Astrocyte (in vitro differentiated cells and primary cell): ENCODE measurements at regions not wholly inside any gene's neighbourhood (a gene's known extent, or its start where the extent isn't known, plus 50 kb on each side); places are given as distances from the start of the nearest gene placed in this dataset.

ENCODE experiments used
- DNase-seq: peaks from one replicate; pipeline ENCODE4 v3.0.0-alpha.2; 2010; ENCODE audit warnings: low read depth
- FAIRE-seq: peaks from 2 replicates; lab custom pipeline; 2011; peaks lifted over from hg19 to GRCh38; lab: Jason Lieb, UNC
- H2AFZ ChIP-seq: 2 replicates; pipeline ENCODE4 v1.6.0; 2012; ENCODE audit warnings: low read depth, low read length, inconsistent platforms
- H3K27ac ChIP-seq: 2 replicates; pipeline ENCODE4 v1.5.1; 2011; ENCODE audit warnings: low read depth, low read length, inconsistent platforms
- H3K27me3 ChIP-seq: 2 replicates; pipeline ENCODE4 v1.6.0; 2011; ENCODE audit warnings: low read length, inconsistent platforms; ENCODE audit not compliant: insufficient read depth
- H3K36me3 ChIP-seq: 2 replicates; pipeline ENCODE4 v1.5.1; 2011; ENCODE audit warnings: low read length, inconsistent platforms; ENCODE audit not compliant: insufficient read depth
- H3K4me1 ChIP-seq: 2 replicates; pipeline ENCODE4 v1.5.1; 2011; ENCODE audit warnings: low read length, inconsistent platforms; ENCODE audit not compliant: insufficient read depth
- H3K4me2 ChIP-seq: 2 replicates; pipeline ENCODE4 v1.6.0; 2012; ENCODE audit warnings: low read length, inconsistent platforms
- H3K4me3 ChIP-seq: 2 replicates; pipeline ENCODE4 v1.5.1; 2011; ENCODE audit warnings: low read depth, mild to moderate bottlenecking, low read length, inconsistent platforms; ENCODE audit not compliant: insufficient read depth
- H3K79me2 ChIP-seq: 2 replicates; pipeline ENCODE4 v1.6.0; 2012; ENCODE audit warnings: mild to moderate bottlenecking, low read length, inconsistent platforms; ENCODE audit not compliant: insufficient read depth
- H3K9ac ChIP-seq: 2 replicates; pipeline ENCODE4 v1.6.0; 2012; ENCODE audit warnings: mild to moderate bottlenecking, low read length, inconsistent platforms
- H3K9me3 ChIP-seq: 2 replicates; pipeline ENCODE4 v1.5.1; 2012; ENCODE audit warnings: low read depth, mild to moderate bottlenecking, low read length, inconsistent platforms; ENCODE audit not compliant: insufficient read depth
- H4K20me1 ChIP-seq: 2 replicates; pipeline ENCODE4 v1.6.0; 2012; ENCODE audit warnings: low read length, inconsistent platforms; ENCODE audit not compliant: insufficient read depth
- H3K27ac Mint-ChIP-seq: one replicate; pipeline ENCODE4 v1.8.0; 2021; ENCODE audit warnings: mild to moderate bottlenecking, mixed read lengths; ENCODE audit not compliant: unreplicated experiment
- H3K27me3 Mint-ChIP-seq: one replicate; pipeline ENCODE4 v1.8.0; 2021; ENCODE audit warnings: low read depth, mixed read lengths; ENCODE audit not compliant: unreplicated experiment
- H3K36me3 Mint-ChIP-seq: one replicate; pipeline ENCODE4 v1.8.0; 2021; ENCODE audit warnings: low read depth, mixed read lengths; ENCODE audit not compliant: unreplicated experiment
- H3K4me1 Mint-ChIP-seq: one replicate; pipeline ENCODE4 v1.8.0; 2021; ENCODE audit warnings: low read depth, mixed read lengths; ENCODE audit not compliant: unreplicated experiment
- H3K4me3 Mint-ChIP-seq: one replicate; pipeline ENCODE4 v1.8.0; 2021; ENCODE audit warnings: mild to moderate bottlenecking, moderate library complexity, mixed read lengths; ENCODE audit not compliant: unreplicated experiment
- H3K9me3 Mint-ChIP-seq: one replicate; pipeline ENCODE4 v1.8.0; 2021; ENCODE audit warnings: mild to moderate bottlenecking, mixed read lengths; ENCODE audit not compliant: unreplicated experiment
- CTCF ChIP-seq: IDR thresholded peaks from 2 replicates; pipeline ENCODE4 v1.5.1; 2011; ENCODE audit warnings: low read depth, mild to moderate bottlenecking, inconsistent platforms, low read length, moderate library complexity; ENCODE audit not compliant: insufficient read depth
- EZH2 ChIP-seq: IDR thresholded peaks from 2 replicates; pipeline ENCODE4 v1.6.1; 2012; ENCODE audit warnings: mild to moderate bottlenecking, low read length, inconsistent platforms; ENCODE audit not compliant: insufficient read depth

- H3K4me1 Mint-ChIP-seq = no peaks in the 10 kb centered on the region
These were observed 634.3 kb downstream of the BRD1 start for GRCh38 chr22:49193348-49193747.

GRCh38 chr22:49192857-49193250, 634.8 kb downstream of the BRD1 start:
- H3K27me3 ChIP-seq = no peaks in the 10 kb centered on the region
- DNase-seq (no peak), FAIRE-seq (no peak)
- Mint-ChIP-seq H3K36me3 (peaks cover 1% of the 10 kb centered on the region), H3K4me3 (no peak overlapping the region), H3K27me3 (peaks cover 44% of the 10 kb centered on the region), H3K27ac (no peak overlapping the region), H3K4me1 (no peaks in the 10 kb centered on the region), H3K9me3 (peaks cover 12% of the 10 kb centered on the region)
- H3K9ac ChIP-seq = no peak overlapping the region
- H3K79me2 ChIP-seq = no peaks in the 10 kb centered on the region
- no peaks in the 10 kb centered on the region for H4K20me1 ChIP-seq
- peaks cover 10% of the 10 kb centered on the region for H3K9me3 ChIP-seq
- H3K4me3 ChIP-seq = no peak overlapping the region
- TF ChIP-seq CTCF (no peak), EZH2 (no peak)
- no peaks in the 10 kb centered on the region for H3K4me1 ChIP-seq
- H3K36me3 ChIP-seq = no peaks in the 10 kb centered on the region
- H3K4me2 ChIP-seq = no peak overlapping the region
- no peak overlapping the region for H3K27ac ChIP-seq
- H2AFZ ChIP-seq = no peak overlapping the region

More at GRCh38 chr22:49193348-49193747, 634.3 kb downstream of the BRD1 start:
- DNase-seq (no peak), FAIRE-seq (no peak)
- no peaks in the 10 kb centered on the region for H3K4me1 ChIP-seq
- H3K4me2 ChIP-seq = no peak overlapping the region
- TF ChIP-seq CTCF = no peak
- TF ChIP-seq EZH2 = no peak
- H3K27ac ChIP-seq = no peak overlapping the region
- H3K36me3 ChIP-seq = no peaks in the 10 kb centered on the region
- Mint-ChIP-seq H3K27ac (no peak overlapping the region), H3K36me3 (peaks cover 1% of the 10 kb centered on the region), H3K27me3 (peaks cover 49% of the 10 kb centered on the region), H3K9me3 (peaks cover 9% of the 10 kb centered on the region), H3K4me3 (no peak overlapping the region)
- no peaks in the 10 kb centered on the region for H4K20me1 ChIP-seq
- no peak overlapping the region for H2AFZ ChIP-seq
- no peak overlapping the region for H3K9ac ChIP-seq
- no peak overlapping the region for H3K4me3 ChIP-seq
- no peaks in the 10 kb centered on the region for H3K79me2 ChIP-seq
- H3K9me3 ChIP-seq = peaks cover 7% of the 10 kb centered on the region
- H3K27me3 ChIP-seq = no peaks in the 10 kb centered on the region

- no peak for FAIRE-seq
- H3K27me3 Mint-ChIP-seq = peaks cover 39% of the 10 kb centered on the region
- no peaks in the 10 kb centered on the region for H3K4me1 Mint-ChIP-seq
These were observed 635.4 kb downstream of the BRD1 start for GRCh38 chr22:49192180-49192856.

More at GRCh38 chr22:49192180-49192856, 635.4 kb downstream of the BRD1 start:
- Histone ChIP-seq H3K4me2 (no peak overlapping the region), H3K36me3 (no peaks in the 10 kb centered on the region), H4K20me1 (no peaks in the 10 kb centered on the region), H3K9ac (no peak overlapping the region), H2AFZ (no peak overlapping the region), H3K27ac (no peak overlapping the region), H3K9me3 (peaks cover 10% of the 10 kb centered on the region), H3K27me3 (no peaks in the 10 kb centered on the region), H3K4me3 (no peak overlapping the region), H3K4me1 (no peaks in the 10 kb centered on the region), H3K79me2 (no peaks in the 10 kb centered on the region)
- H3K36me3 Mint-ChIP-seq = peaks cover 1% of the 10 kb centered on the region
- TF ChIP-seq CTCF (no peak), EZH2 (no peak)
- H3K27ac Mint-ChIP-seq = no peak overlapping the region
- no peak for DNase-seq
- H3K9me3 Mint-ChIP-seq = peaks cover 14% of the 10 kb centered on the region
- H3K4me3 Mint-ChIP-seq = no peak overlapping the region
